ENCODE measurements at regions not wholly inside any gene's neighbourhood (a gene's known extent, or its start where the extent isn't known, plus 50 kb on each side); places are given as distances from the start of the nearest gene placed in this dataset.

DNA sequence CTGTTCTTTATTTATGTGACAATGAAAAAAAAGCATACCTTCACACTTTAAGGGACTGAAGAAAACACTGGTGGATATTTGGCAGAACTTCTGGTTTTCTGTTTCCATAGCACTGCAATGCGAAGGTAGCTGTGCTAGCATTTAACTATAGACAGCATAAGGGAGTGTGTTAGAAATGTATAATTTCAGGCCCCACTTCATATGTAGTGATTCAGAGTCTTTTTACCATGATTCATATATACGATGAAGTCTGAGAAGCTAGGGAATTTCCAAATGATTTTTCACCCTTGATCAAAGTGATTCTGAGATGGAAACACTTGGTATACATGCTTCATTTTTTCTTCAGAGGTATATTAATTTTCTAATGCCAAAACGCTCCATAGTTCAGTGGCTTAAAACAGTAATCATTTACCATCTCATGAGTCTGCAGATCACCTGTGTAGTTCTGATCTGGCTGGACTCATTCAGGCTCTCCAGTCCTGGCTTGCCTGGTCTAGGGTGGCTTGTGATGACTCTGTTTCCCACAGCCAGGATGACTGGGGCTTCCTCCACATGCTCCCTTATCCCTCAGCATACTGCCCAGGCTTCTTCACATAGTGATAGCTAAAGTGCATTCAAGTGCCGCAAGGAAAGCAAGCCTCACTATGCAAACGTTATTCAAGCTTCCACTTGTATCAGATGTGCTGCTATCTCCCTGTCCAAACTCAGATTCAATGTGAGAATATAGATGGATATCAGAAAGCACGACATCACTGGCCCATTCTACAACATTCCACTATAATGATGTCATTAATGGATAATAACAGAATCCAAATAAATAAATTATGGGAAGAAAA is 790.1 kb downstream of the TECRL start:
- DNase-seq = no peak

DNA sequence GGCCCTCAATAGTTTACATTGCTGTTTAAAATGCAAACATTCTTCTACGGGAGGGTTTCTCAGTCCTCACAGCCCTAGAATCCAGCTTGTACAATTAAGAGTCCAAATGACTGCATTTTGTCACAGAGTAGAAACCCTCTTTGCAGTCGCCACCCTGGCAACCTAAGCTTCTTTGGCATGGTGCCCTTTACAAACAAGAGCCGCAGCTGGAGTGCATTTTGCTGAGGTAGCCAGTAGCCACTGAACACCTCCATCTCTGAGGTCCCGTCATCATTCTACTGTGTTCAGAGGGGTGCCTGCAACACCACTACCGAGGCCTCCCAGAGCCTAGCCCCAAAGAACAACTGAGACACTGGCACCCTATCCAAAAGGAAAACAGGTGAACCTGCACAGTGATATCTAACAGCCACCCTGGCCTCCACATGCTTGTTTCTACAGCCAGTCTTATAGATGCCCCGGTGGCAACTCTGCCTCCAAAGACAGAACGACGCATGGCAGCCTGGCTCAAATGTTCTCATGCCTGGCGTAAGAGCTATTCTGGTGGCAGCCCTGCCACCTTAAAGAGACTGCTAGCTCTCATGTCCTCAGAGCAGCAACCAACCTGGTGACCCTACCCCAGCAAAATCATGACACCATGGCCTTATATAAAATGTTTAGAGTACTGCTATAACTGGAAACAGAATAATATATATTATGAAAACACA is 801.9 kb downstream of the TECRL start:
- DNase-seq = no peak

DNA sequence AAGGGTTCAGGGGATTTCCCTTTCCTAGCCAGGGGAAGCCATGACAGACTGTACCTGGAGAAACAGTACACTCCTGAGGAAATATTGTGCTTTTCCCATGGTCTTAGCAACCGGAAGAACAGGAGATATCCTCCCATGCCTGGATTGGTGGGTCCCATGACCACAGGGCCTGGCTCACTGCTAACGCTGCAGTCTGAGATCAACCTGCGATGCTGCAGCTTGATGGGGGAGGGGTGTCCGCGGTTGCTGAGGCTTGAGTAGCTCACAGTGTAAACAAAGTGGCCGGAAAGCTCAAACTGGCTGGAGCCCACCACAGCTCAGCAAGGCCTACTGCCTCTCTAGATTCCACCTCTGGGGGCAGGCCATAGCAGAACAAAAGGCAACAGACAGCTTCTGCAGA is 819.5 kb downstream of the TECRL start:
- no peak for DNase-seq

DNA sequence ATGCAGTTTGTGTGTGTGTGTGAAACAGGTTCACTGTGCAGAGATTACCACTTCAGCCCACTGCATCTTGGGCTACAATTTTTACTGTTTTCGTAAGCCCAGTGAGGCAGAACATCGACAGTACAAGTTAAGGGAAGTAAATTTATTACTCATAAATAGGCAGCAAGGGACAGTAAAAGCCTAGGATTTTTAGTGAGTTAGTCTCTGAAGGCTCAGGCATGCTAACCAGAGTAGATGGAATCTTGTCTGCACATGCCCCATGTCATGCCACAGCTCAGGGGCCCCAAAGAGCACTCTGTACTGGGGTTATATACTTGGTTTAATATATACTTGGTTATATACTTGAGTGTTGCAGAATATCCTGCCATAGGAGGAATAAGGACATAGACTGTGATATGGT is 825.7 kb downstream of the TECRL start:
- DNase-seq = no peak

DNA sequence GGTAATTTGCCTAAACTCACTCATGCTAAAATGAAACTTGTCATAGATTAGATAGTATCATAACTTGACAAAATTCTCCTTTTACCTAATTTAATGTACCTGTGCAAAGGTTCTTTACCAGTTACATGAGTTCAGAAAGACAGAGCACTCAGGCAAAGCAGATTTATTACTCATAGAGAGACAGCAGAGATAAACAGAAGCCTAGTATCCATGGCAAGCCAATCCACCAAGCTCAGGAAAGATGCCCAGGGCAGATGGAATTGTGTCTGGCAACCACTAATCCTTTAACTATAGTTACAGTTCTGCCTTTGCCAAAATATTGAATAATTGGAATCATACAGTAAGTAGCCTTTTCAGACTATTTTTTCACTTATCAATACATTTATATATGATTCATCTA is 826.2 kb downstream of the TECRL start:
- DNase-seq = no peak

DNA sequence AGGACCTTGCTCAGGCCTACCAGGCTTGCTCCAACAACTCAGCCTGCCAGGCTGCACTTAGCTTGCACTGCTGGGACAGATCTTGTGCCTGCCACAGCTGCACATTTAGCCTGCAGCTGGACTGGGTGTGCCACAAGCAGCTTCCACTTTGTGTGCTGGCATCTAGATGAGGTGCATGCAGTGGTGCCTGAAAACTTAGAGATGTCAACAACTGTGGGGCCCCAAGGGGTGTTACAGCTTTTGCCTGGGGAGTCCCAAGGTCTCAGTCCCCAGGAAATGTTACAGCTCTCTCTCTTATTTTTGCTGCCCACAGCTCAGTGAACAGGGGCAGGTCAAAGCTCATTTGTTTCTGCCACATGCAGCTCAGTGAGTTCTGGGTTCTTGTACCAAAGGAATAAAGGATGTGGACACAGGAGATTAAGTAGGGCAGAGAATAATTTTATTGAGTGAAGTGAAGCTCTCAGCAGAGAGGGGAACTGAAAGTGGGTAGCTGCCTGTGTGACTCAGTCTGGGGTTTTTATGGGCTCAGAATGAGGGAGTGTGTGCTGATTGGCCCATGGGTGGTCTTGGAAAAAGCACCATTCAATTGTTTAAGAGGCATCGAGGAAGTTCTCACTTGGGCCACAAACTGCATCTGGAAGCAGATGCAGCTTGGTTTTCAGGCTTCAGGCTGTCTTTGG is 828.3 kb downstream of the TECRL start:
- no peak for DNase-seq

DNA sequence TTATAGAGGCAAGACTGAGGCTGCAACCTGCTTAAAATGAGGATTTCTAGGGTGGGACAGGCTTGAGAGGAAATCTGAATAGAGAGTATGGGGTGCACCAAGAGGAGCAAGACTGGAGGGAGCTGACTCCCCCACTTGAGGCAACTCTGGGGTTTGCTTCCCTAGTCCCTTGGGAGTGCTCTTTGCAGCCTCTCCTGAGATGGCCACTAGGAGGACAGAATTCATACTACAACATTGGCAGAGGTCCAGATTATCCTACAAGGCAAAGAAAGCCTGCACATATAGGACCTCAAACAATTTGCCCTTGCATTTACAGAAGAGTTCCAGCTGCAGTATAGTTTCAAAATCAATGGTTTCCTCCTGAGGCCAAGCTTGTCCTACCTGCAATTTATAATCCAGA is 830.9 kb downstream of the TECRL start:
- DNase-seq = no peak

DNA sequence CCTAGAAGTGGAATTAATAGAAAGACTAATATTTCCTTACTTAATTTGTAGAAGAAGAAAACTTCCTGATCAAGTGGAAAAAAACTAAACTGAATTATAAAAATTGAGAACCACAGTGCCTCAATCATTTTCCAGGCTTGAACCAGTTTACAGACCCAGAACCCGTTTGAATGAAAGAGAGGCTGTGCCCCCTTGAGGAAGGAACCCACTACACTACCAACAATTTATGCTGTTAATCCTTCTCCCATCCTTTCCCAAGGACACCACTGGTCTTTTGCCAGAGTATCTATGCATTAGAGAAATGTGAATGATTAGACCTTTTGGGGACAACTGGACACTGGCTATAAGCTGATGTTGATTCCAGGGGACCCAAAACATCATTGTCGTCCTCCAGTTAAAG is 842.6 kb downstream of the TECRL start:
- no peak for DNase-seq

DNA sequence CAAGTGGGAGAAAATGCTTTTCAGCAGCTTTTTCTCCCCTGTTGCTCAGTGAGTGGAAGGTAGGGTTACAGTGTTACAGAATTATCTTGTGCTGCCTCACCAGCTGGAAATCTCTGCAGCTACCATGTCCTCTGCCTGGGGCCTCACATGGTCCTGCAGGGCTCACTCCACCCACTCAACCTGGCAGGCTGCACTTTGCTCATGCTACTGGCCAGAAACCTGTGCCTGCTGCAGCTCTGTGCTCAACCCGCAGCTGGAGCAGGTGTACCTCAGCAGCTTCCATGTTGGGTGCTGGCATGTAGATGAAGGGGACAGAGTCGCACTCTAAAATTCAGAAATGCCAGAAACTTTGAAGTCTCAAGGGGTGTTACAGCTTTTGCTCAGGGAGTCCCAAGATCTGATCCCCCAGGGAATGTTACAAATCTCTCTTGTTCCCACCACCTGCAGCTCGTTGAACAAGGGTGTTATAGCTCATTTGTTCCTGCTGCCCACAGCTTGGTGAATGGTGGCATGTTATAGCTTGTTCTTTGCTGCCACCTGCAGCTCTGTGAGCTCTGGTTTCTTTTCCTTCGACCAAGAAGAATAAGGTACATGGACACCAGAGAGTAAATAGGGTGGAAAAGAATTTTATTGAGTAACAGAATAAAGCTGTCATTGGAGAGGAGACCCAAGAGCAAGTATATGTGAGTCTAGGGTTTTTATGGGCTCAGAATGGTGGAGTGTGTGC is 845.8 kb downstream of the TECRL start:
- no peak for DNase-seq

DNA sequence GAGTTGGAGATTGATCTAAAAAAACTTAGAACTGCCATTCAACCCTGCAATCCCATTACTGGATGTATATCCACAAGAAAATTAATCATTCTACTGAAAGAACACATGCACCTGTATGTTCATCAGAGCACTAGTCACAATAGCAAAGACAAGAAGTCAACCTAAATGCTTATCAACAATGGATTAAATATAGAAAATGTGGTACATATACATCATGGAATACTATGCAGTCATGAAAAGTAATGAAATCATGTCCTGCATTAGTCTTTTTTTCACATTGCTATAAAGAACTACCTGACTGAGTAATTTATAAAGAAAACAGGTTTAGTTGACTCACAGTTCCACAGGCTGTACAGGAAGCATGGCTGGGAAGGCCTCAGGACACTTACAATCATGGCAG is 850.5 kb downstream of the TECRL start:
- no peak for DNase-seq

DNA sequence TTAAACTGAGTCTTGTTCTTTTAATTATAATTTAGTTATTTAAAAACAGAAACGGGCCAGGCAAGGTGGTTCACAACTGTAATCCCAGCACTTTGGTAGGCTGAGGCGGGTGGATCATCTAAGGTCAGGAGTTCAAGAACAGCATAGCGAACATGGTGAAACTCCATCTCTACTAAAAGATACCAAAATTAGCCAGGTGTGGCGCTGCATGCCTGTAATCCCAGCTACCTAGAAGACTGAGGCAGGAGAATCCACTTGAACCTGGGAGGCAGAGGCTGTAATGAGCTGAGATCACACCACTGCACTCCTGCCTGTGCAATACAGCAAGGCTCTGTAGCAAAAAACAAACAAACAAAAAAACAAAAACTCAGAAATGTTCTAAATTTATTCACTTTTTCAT is 852.9 kb downstream of the TECRL start:
- no peak for DNase-seq

DNA sequence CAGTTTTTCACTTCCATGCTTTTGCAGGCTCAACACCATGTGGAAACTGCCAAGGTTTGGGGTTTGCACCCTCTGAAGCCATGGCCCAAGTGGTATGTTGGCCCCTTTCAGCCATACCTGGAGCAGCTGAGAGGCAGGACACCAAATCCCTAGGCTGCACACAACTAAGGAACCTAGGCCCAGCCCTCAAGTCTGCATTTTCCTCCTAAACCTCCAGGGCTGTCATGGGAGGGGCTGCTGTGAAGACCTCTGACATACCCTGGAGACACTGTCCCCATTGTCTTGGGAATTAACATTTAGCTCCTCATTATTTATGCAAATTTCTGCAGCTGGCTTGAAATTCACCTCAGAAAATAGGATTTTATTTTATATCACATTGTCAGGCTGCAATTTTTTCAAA is 856.1 kb downstream of the TECRL start:
- DNase-seq = no peak

DNA sequence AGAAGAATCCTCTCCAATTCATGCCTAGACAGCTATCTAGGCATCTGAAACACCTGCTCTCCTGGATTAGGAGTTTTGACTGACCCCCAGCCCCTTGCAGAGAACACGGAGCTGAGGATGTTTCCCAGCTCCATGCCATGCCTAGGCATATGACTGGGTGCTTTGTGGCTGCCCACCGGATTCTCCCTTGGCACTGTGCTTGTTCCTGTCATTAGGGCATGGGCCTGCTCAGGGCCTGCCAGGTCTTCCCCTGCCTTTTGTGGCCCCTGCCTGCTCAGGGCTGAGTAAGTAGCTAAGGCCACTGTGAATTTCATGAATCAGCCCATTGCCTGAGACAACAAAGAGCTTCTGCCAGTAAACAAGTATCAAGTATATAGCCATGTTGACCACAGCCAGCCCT is 867.4 kb downstream of the TECRL start:
- DNase-seq = no peak

DNA sequence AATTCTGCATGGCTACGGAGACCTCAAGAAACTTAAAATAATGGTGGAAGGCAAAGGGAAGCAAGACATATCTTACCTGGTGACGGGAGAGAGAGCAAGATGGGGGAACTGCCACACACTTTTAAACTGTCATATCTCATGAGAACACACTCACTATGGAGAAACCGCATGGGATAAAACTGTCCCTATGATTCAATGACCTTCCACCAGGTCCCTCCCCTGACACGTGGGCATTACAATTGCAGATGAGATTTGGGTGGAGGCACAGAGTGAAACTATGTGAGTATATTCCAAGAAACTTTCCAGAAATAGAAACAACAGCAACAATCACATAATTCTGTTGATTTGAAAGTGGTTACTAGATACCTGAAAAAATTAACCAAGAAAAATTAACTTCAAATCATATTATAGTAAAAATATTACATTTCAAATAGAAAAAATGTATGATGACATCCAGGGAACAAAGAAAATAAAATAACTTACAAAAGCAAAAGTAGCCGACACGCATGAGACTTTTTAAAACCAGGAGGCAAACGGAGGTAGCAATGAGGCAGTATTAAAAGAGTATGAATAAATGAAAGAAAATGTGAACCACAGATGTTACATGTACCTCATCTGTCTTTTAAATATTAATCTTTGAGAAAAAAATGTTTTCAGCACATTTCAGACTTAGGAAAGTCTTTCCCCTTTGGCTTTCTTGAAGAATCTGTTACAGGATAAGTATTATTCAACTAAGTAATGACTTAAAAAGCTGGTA is 879.5 kb downstream of the TECRL start:
- no peak for DNase-seq

DNA sequence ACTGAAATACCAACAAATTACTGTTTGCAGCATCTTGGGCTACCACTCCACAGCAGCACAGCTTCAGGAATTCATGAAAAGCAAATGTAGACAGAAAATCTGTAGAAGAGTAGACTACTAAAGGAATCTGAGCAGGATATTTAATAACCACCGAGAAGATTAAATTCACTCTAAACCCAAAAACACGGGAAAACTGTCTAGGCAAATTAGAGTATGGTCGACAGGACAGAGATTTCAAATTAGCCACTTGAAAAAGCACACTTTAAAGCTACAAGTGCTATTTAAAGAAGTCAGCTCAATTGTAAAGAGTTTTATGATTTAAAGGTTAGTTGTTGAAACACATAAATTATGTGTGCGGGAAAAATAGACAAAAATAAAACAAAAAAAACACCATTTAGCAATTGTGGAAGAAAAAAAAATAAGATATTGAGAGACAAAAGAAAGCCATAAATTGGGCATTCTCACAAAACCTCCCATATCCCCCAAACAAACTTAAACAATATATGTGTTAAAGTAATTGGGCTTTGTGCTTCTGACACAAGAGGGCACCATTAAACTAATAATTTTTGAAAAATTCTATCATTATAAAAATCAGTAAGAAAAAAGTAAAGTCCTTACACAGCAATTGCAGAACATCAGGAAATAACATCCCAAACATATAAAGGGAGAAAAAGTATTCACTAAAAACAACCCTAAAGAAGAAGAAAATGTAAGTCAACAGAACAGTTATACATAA is 880.8 kb downstream of the TECRL start:
- no peak for DNase-seq

DNA sequence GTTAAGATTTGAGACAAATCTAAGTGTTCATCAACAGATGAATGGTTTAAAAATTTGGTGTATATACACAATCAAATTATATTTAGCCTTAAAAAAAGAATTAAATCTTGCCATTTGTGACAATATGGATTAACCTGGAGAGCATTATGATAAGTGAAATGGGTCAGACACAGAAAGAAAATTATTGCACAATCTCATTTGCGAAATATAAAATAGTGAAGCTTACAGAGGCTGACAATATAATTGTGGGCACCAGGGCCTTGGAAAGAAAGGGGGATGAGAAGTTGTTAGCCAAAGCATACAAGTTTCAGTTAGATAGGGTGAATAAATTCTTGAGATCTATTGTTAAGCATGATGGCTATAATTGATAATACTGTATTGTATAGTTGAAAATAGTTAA is 883.0 kb downstream of the TECRL start:
- no peak for DNase-seq

DNA sequence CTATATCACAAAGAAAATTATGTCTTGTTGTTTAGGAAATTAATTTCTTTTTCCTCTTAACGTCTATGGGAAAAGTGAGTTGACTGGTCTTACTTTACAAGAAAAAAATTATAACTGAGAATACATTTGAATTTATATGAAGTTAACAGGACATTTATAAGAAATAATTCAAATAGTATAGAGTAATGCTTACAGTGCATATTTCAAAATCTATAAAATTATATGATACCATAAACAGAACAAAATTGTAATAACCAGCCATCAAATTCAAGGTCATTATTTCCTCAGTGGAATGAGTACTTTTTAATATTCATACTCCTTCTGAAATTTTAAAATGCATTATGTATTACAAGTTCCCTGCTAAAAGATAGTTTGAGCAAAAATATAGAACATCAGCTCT is 884.5 kb downstream of the TECRL start:
- no peak for DNase-seq

DNA sequence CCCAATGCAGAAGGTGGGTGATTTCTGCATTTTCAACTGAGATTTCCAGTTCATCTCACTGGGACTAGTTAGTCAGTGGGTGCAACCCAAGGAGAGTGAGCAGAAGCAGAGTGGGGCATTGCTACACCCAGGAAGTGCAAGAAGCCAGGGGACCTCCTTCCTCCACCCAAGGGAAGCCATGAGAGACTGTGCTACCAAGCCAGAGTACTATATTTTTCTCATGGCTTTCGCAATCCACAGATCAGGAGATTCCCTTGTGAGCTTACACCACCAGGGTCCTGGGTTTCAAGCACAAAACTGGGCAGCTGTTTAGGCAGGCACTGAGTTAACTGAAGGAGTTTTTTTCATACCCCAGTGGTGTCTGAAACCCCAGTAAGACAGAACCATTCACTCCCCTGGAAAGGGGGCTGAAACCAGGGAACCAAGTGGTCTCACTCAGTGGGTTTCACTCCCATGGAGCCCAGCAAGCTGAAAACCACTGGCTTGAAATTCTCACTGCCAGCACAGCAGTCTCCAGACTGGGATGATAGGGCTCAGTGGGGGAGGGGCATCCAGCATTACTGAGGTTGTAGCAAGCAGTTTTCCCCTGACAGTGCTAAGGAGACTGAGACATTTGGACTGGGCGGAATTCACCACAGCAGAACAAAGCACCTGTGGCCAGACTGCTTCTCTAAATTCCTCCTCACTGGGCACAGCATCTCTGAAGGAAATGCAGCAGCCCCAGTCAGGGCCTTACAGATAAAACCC is 903.4 kb downstream of the TECRL start:
- DNase-seq = no peak

DNA sequence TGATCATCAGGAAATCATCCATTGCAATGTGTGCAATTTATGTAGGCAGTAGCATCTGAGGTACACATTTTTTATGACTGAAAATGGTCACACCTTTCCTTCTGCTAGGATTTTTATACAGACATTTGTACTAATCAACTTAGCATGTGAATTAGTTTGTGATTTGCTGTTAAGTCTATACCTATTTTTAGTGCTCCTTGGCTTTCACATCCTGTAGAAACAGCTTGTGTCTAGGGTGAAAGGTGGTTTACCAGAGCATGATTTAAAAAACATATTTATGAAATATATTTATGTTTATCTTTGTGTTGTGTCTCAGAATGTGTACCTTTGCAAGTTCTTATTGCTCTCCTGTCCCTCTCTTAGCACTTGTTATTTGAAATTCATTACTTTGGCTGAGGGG is 916.0 kb downstream of the TECRL start:
- no peak for DNase-seq

DNA sequence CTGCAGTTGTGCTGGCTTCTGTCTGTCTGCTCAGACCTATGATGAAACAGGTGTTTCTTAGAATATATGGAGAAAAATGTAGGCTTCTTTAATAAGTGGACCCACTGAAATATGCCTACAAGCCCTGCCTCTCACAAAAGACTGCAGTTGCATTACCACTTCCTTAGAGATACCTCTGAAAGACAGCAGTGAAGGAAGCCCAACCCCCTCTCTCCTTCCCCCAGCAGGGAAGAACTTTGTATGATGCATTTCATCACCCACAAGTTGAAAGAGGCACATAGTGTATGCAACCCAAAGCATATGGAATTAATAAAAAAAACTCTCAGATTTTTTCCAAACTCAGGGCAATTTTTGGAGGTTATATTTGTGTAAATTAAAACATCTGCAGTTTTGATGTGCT is 916.7 kb downstream of the TECRL start:
- DNase-seq = no peak

DNA sequence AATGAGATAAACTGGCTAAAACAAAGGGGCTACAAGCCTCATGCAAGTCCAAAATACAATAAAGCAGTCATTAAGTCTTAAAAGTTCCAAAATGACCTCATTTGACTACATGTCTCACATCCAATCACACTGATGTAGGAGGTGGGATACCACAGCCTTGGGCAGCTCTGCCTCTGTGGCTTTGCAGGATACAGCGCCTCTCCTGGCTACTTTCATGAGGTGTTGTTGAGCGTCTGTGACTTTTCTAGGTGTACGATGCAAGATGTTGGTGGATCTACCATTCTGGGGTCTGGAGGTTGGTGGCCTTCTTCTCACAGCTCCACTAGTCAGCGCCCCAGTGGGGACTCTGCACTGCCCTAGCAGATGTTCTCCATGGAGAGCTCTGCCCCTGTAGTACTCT is 944.9 kb downstream of the TECRL start:
- DNase-seq = no peak
